ENCODE measurements at regions not wholly inside any gene's neighbourhood (a gene's known extent, or its start where the extent isn't known, plus 50 kb on each side); places are given as distances from the start of the nearest gene placed in this dataset.

DNA sequence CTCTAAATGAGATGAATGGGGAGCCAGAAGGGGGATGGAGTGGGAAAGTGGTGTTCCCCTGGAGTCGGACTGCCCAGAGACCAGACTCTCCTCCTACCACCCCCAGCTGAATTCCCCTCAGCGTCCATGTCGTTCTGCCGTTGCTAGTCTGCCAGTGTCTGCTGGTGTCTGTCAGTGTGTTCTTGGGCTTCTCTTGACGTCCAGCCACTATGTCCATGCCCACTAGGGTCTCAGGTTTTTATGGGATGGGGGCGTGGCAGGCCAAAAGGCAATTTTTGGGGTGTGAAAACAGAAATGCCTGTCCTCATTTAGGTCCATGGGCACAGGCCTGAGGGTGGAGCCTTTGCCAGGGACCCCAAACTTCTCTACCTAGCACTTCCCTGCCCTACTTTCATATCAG lies 589.6 kb downstream of the IGSF11 start:
- H3K4me3 ChIP-seq (ENCODE audit: low read length): no peak overlapping the region
- no peaks in the 10 kb centered on the region for H3K27me3 Mint-ChIP-seq
- intact Hi-C loops (cut with DNase I, micrococcal nuclease): no loop called here
- H3K9me3 Mint-ChIP-seq: peaks cover 14% of the 10 kb centered on the region
- no peak overlapping the region for H3K4me3 Mint-ChIP-seq
- no peak overlapping the region for H3K27ac ChIP-seq (ENCODE audit: low read depth in 1 of 2, low read length in 2 of 2)
- H3K9me3 ChIP-seq (ENCODE audit: control insufficient read depth in 1 of 2, insufficient read depth in 1 of 2, low read length in 2 of 2): no peaks in the 10 kb centered on the region
- H3K27ac Mint-ChIP-seq: no peak overlapping the region
- POLR2A ChIA-PET: no interaction called here
- TF ChIP-seq, protein P1, sequence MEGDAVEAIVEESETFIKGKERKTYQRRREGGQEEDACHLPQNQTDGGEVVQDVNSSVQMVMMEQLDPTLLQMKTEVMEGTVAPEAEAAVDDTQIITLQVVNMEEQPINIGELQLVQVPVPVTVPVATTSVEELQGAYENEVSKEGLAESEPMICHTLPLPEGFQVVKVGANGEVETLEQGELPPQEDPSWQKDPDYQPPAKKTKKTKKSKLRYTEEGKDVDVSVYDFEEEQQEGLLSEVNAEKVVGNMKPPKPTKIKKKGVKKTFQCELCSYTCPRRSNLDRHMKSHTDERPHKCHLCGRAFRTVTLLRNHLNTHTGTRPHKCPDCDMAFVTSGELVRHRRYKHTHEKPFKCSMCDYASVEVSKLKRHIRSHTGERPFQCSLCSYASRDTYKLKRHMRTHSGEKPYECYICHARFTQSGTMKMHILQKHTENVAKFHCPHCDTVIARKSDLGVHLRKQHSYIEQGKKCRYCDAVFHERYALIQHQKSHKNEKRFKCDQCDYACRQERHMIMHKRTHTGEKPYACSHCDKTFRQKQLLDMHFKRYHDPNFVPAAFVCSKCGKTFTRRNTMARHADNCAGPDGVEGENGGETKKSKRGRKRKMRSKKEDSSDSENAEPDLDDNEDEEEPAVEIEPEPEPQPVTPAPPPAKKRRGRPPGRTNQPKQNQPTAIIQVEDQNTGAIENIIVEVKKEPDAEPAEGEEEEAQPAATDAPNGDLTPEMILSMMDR (IDR thresholded peaks at IDR 0.05): no peak
- DNase-seq (no peak), ATAC-seq (ENCODE audit: poor library complexity) (no peak)
- no peaks in the 10 kb centered on the region for H3K36me3 Mint-ChIP-seq (ENCODE audit: low read depth)
- CTCF ChIA-PET: no interaction called here
- no peaks in the 10 kb centered on the region for H3K4me1 Mint-ChIP-seq (ENCODE audit: low read depth)
- H3K4me1 ChIP-seq (ENCODE audit: insufficient read depth, low read length): no peaks in the 10 kb centered on the region
- no peaks in the 10 kb centered on the region for H3K27me3 ChIP-seq (ENCODE audit: control insufficient read depth in 1 of 2, insufficient read depth in 2 of 2, low read length in 2 of 2)
- H3K36me3 ChIP-seq (ENCODE audit: insufficient read depth, low read length): no peaks in the 10 kb centered on the region

DNA sequence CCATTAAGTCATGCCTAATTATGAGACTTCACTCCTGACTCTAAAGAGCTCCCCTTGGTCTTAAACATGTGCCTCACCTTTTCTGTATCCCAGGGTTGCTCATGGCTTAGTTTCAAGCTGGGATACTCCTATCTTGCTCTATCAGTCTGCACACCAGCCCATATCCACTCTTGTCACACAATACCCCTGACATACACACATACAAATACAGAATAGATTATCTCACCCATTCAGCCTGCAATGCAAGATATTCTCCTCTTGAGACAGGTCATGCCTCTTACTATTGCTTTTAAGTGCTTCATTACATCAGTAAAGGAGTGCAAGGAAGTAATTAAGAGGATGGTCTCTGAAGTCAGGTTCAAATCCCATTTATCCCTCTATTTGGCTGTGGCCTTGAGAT lies 587.3 kb downstream of the IGSF11 start:
- H3K9me3 Mint-ChIP-seq: peaks cover 32% of the 10 kb centered on the region
- H3K36me3 Mint-ChIP-seq (ENCODE audit: low read depth): no peaks in the 10 kb centered on the region
- TF ChIP-seq, protein P1 (IDR thresholded peaks at IDR 0.05): no peak
- intact Hi-C loops (cut with DNase I, micrococcal nuclease): no loop called here
- H3K4me3 Mint-ChIP-seq: no peak overlapping the region
- Histone ChIP-seq H3K4me1 (ENCODE audit: insufficient read depth, low read length) (no peaks in the 10 kb centered on the region), H3K27me3 (ENCODE audit: control insufficient read depth in 1 of 2, insufficient read depth in 2 of 2, low read length in 2 of 2) (no peaks in the 10 kb centered on the region), H3K9me3 (ENCODE audit: control insufficient read depth in 1 of 2, insufficient read depth in 1 of 2, low read length in 2 of 2) (peaks cover 0 to 1% of the 10 kb centered on the region in 2 experiments), H3K36me3 (ENCODE audit: insufficient read depth, low read length) (no peaks in the 10 kb centered on the region), H3K4me3 (ENCODE audit: low read length) (no peak overlapping the region), H3K27ac (ENCODE audit: low read depth in 1 of 2, low read length in 2 of 2) (no peak overlapping the region)
- DNase-seq (no peak), ATAC-seq (ENCODE audit: poor library complexity) (no peak)
- H3K27ac Mint-ChIP-seq: no peak overlapping the region
- no peaks in the 10 kb centered on the region for H3K27me3 Mint-ChIP-seq
- H3K4me1 Mint-ChIP-seq (ENCODE audit: low read depth): no peaks in the 10 kb centered on the region
- ChIA-PET POLR2A (no interaction called here), CTCF (no interaction called here)

GRCh38 chr3:118466795-118467330 lies 567.8 kb downstream of the IGSF11 start:
- H3K9me3 Mint-ChIP-seq: peaks cover 4% of the 10 kb centered on the region
- no peak for DNase-seq
- no peaks in the 10 kb centered on the region for H3K36me3 Mint-ChIP-seq (ENCODE audit: low read depth)
- ATAC-seq (ENCODE audit: poor library complexity): no peak
- no peaks in the 10 kb centered on the region for H3K4me1 Mint-ChIP-seq (ENCODE audit: low read depth)
- no peaks in the 10 kb centered on the region for H3K27me3 ChIP-seq (ENCODE audit: control insufficient read depth in 1 of 2, insufficient read depth in 2 of 2, low read length in 2 of 2)
- no peaks in the 10 kb centered on the region for H3K36me3 ChIP-seq (ENCODE audit: insufficient read depth, low read length)
- H3K4me1 ChIP-seq (ENCODE audit: insufficient read depth, low read length): no peaks in the 10 kb centered on the region
- H3K9me3 ChIP-seq (ENCODE audit: control insufficient read depth in 1 of 2, insufficient read depth in 1 of 2, low read length in 2 of 2): no peaks in the 10 kb centered on the region
- ChIA-PET POLR2A (no interaction called here), CTCF (no interaction called here)
- H3K4me3 Mint-ChIP-seq: no peak overlapping the region
- TF ChIP-seq, protein P1 (IDR thresholded peaks at IDR 0.05): no peak
- no peak overlapping the region for H3K27ac ChIP-seq (ENCODE audit: low read depth in 1 of 2, low read length in 2 of 2)
- no peaks in the 10 kb centered on the region for H3K27me3 Mint-ChIP-seq
- H3K4me3 ChIP-seq (ENCODE audit: low read length): no peak overlapping the region
- no peak overlapping the region for H3K27ac Mint-ChIP-seq
- intact Hi-C loops (cut with DNase I, micrococcal nuclease): loop anchor here in 1 of 2 experiments (2.0 kb wide), 1 partner anchor 56 kb away; no protein-coding TSS in a partner anchor

Data from CD4-positive, alpha-beta T cell (primary cell).